ENCODE measurements at regions not wholly inside any gene's neighbourhood (a gene's known extent, or its start where the extent isn't known, plus 50 kb on each side); places are given as distances from the start of the nearest gene placed in this dataset.

DNA sequence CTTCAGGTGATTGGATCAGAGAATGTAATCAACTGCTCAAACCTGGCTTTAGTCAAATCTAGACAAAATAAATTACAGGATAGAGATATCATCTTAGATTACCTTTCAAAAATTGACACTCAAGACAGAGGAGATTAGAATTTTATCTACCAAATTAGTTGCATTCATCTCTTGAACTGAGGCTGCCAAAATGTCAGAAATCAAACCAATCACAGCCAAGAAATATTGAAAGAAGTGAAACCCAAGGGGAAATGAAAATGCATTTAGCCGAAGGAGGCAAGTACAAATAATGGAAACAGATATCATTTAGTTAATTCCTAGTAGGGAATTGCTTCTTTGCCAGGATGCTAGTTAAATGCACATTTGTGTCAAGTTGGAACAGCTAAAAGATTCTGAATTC, 261.1 kb upstream of the PDZRN3 start:
- Histone ChIP-seq H3K36me3 (no peaks in the 10 kb centered on the region), H3K4me3 (no peak overlapping the region), H3K4me1 (no peaks in the 10 kb centered on the region), H3K9ac (ENCODE audit: low read depth in 2 of 2, low read length in 2 of 2) (no peak overlapping the region), H3K27me3 (no peaks in the 10 kb centered on the region), H3K27ac (no peak overlapping the region), H3K9me3 (no peaks in the 10 kb centered on the region)
- no peak for DNase-seq
- intact Hi-C loops (cut with DNase I), result no loop called here
- no peak for TF ChIP-seq CTCF (IDR thresholded peaks at IDR 0.05)

- DNase-seq, result no peak
- Histone ChIP-seq H3K36me3 (no peaks in the 10 kb centered on the region), H3K27ac (no peak overlapping the region), H3K4me1 (no peaks in the 10 kb centered on the region), H3K27me3 (no peaks in the 10 kb centered on the region), H3K4me3 (no peak overlapping the region), H3K9me3 (no peaks in the 10 kb centered on the region), H3K9ac (ENCODE audit: low read depth in 2 of 2, low read length in 2 of 2) (no peak overlapping the region)
- TF ChIP-seq CTCF (IDR thresholded peaks at IDR 0.05), result no peak
- intact Hi-C loops (cut with DNase I), result no loop called here
These were observed 259.6 kb upstream of the PDZRN3 start for GRCh38 chr3:73884361-73884760.

DNA sequence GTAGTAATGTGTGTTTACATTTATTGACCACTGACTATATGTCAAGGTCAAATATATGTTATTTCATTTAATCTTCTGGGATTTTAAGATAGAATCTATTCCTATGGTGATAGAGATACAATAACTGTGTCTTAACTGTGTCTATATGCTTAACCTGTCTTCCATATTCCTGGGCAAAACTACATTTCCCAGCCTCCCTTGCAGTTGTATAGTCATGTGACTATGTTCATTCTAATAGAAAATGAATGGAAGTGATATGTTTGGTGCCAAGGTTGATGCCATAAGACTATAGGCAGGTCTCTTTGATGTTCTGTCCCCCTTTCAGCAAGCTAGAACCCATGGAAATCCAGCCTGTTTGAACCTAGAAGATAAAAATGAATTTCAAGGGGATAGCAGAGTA, 258.8 kb upstream of the PDZRN3 start:
- intact Hi-C loops (cut with DNase I), result no loop called here
- TF ChIP-seq CTCF (IDR thresholded peaks at IDR 0.05), result no peak
- Histone ChIP-seq H3K4me1 (no peaks in the 10 kb centered on the region), H3K27me3 (no peaks in the 10 kb centered on the region), H3K9ac (ENCODE audit: low read depth in 2 of 2, low read length in 2 of 2) (no peak overlapping the region), H3K4me3 (no peak overlapping the region), H3K36me3 (no peaks in the 10 kb centered on the region), H3K9me3 (no peaks in the 10 kb centered on the region), H3K27ac (no peak overlapping the region)
- DNase-seq, result no peak

DNA sequence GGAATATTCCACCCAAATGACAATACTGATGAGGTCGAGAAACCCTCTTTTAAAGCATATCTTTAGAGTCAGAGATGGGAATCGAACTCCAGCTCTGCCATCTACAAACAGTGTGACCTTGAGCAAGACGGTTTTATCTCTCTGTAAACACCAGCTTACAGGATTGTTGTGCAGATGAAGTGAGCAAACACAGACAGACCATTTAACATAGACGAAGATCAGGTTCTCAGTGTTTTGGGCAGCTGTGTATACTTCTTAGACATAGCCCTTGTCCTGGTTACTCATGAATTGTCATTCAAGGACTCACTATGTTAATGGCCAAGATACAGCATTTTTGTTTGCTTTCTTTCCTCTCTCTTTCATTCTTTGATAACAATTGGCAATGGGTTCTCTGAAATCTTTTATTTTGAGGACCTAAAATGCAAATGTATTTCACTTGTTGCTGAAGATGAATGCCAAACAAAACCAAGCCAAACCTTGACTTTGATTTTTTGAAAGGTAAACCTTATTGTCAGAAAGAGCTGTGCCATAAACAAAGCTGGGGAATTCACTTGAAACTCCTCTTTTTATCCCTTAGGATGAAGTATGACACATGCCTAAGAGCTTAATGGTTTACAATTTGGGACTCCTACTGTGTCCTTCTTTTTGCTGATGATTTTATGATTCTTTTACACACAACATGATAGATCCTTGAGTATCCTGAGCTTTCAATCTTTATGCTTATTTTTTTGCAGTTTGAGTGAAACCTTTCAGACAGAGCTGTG, 250.0 kb upstream of the PDZRN3 start:
- H3K9me3 ChIP-seq, result no peaks in the 10 kb centered on the region
- no peak overlapping the region for H3K4me3 ChIP-seq
- H3K9ac ChIP-seq (ENCODE audit: low read depth in 2 of 2, low read length in 2 of 2), result no peak overlapping the region
- no peaks in the 10 kb centered on the region for H3K4me1 ChIP-seq
- no peak overlapping the region for H3K27ac ChIP-seq
- H3K27me3 ChIP-seq, result no peaks in the 10 kb centered on the region
- intact Hi-C loops (cut with DNase I), result no loop called here
- no peaks in the 10 kb centered on the region for H3K36me3 ChIP-seq
- TF ChIP-seq CTCF (IDR thresholded peaks at IDR 0.05), result no peak
- no peak for DNase-seq

DNA sequence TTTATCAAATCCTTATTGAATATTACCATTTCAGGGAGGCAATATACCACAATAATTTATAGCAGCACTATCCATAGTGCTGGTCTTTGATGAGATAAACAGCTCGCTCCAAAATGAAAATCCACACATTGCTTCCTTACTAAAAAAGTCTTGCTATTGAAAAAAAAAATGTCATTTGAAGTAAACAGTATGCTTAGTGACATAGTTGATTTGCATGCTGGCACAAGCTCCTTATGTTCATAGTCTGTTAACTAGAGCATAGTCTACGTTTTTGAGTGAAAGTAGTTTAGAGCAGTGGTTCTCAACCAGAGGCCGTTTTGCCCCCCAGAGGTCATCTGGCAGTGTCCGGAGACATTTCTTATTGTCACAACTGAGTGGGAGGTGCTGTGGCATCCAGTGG, 249.4 kb upstream of the PDZRN3 start:
- H3K27me3 ChIP-seq, result no peaks in the 10 kb centered on the region
- no peak overlapping the region for H3K4me3 ChIP-seq
- no peaks in the 10 kb centered on the region for H3K36me3 ChIP-seq
- intact Hi-C loops (cut with DNase I), result no loop called here
- no peak overlapping the region for H3K9ac ChIP-seq (ENCODE audit: low read depth in 2 of 2, low read length in 2 of 2)
- H3K27ac ChIP-seq, result no peak overlapping the region
- no peaks in the 10 kb centered on the region for H3K4me1 ChIP-seq
- H3K9me3 ChIP-seq, result no peaks in the 10 kb centered on the region
- no peak for TF ChIP-seq CTCF (IDR thresholded peaks at IDR 0.05)
- no peak for DNase-seq
